ENCODE measurements at regions not wholly inside any gene's neighbourhood (a gene's known extent, or its start where the extent isn't known, plus 50 kb on each side); places are given as distances from the start of the nearest gene placed in this dataset.

DNA sequence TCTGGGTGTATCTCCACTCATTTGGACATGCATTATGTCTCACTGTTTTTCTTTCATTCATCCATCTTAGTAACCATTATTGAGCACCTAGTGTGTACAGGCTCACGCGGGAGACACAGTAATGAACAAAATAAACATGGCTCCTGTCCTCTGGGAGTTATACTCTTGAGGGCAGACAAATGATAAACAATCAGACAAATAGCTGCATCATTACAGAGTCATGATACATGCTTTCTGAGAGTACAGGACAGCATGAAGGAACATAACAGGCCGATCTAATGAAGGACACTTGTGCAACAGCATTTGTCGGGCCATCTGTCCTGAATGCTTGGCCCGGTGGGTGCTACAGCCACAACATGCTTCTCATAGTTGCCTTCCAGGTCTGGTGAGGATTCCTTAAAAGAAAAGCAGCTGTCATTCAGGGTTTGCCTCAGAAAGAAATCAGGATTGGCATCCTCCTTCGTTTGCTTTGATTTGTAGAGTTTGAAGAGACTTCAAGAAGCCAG lies 77.2 kb upstream of the EGLN3 start:
- TF ChIP-seq MXI1 (conservative IDR thresholded peaks at IDR 0.05; ENCODE audit: poor library complexity, severe bottlenecking) (no peak), EP300 (conservative IDR thresholded peaks at IDR 0.05; ENCODE audit: poor library complexity, severe bottlenecking) (no peak), EZH2 (IDR thresholded peaks at IDR 0.05; ENCODE audit: borderline replicate concordance, insufficient read depth, low read length, poor library complexity, severe bottlenecking) (no peak), POLR2AphosphoS5 (IDR thresholded peaks at IDR 0.05) (no peak), SMC3 (conservative IDR thresholded peaks at IDR 0.05; ENCODE audit: poor library complexity) (no peak)
- TF ChIP-seq, protein P1, sequence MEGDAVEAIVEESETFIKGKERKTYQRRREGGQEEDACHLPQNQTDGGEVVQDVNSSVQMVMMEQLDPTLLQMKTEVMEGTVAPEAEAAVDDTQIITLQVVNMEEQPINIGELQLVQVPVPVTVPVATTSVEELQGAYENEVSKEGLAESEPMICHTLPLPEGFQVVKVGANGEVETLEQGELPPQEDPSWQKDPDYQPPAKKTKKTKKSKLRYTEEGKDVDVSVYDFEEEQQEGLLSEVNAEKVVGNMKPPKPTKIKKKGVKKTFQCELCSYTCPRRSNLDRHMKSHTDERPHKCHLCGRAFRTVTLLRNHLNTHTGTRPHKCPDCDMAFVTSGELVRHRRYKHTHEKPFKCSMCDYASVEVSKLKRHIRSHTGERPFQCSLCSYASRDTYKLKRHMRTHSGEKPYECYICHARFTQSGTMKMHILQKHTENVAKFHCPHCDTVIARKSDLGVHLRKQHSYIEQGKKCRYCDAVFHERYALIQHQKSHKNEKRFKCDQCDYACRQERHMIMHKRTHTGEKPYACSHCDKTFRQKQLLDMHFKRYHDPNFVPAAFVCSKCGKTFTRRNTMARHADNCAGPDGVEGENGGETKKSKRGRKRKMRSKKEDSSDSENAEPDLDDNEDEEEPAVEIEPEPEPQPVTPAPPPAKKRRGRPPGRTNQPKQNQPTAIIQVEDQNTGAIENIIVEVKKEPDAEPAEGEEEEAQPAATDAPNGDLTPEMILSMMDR (IDR thresholded peaks at IDR 0.05; ENCODE audit: poor library complexity, severe bottlenecking), result no peak
- TF ChIP-seq, protein P2, sequence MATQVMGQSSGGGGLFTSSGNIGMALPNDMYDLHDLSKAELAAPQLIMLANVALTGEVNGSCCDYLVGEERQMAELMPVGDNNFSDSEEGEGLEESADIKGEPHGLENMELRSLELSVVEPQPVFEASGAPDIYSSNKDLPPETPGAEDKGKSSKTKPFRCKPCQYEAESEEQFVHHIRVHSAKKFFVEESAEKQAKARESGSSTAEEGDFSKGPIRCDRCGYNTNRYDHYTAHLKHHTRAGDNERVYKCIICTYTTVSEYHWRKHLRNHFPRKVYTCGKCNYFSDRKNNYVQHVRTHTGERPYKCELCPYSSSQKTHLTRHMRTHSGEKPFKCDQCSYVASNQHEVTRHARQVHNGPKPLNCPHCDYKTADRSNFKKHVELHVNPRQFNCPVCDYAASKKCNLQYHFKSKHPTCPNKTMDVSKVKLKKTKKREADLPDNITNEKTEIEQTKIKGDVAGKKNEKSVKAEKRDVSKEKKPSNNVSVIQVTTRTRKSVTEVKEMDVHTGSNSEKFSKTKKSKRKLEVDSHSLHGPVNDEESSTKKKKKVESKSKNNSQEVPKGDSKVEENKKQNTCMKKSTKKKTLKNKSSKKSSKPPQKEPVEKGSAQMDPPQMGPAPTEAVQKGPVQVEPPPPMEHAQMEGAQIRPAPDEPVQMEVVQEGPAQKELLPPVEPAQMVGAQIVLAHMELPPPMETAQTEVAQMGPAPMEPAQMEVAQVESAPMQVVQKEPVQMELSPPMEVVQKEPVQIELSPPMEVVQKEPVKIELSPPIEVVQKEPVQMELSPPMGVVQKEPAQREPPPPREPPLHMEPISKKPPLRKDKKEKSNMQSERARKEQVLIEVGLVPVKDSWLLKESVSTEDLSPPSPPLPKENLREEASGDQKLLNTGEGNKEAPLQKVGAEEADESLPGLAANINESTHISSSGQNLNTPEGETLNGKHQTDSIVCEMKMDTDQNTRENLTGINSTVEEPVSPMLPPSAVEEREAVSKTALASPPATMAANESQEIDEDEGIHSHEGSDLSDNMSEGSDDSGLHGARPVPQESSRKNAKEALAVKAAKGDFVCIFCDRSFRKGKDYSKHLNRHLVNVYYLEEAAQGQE (IDR thresholded peaks at IDR 0.05; ENCODE audit: borderline replicate concordance), result no peak
